Fibroblast of gingiva (primary cell): ENCODE measurements at regions not wholly inside any gene's neighbourhood (a gene's known extent, or its start where the extent isn't known, plus 50 kb on each side); places are given as distances from the start of the nearest gene placed in this dataset.

Source experiments
- DNase-seq: peaks from one replicate; pipeline ENCODE4 v3.0.0-alpha.2; 2011; ENCODE audit warnings: low read depth

DNA sequence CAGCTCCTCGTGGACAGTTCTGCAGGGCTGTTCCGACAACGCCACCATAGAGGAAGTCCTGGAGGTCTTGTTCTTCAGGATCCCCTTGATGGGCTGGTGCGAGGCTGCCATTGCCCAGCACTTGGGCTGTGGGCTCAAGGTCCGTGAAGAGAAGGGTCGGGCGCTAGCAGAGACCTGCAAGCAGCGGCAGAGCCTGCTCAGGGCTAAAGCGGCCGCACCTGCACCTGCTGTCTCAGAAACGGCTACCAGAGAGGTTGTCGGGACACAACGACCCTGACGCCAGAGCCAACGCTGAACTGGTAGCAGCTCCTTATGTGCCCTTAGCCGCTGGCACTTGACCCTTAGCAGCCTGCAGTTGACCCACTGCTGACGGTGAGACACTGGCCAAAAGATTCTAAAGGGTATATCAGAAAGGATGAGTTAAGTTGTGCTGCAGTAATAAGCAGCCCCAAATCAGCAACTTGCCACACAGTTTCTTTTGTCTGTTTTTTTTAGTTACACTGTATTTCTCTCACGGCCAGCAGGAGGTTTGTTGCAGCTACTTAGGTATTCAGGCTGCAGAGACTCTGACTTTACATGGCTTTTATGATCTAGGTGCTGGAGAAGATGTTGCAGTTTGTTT, 55.5 kb upstream of the ST6GAL2 start:
- no peak for DNase-seq

DNA sequence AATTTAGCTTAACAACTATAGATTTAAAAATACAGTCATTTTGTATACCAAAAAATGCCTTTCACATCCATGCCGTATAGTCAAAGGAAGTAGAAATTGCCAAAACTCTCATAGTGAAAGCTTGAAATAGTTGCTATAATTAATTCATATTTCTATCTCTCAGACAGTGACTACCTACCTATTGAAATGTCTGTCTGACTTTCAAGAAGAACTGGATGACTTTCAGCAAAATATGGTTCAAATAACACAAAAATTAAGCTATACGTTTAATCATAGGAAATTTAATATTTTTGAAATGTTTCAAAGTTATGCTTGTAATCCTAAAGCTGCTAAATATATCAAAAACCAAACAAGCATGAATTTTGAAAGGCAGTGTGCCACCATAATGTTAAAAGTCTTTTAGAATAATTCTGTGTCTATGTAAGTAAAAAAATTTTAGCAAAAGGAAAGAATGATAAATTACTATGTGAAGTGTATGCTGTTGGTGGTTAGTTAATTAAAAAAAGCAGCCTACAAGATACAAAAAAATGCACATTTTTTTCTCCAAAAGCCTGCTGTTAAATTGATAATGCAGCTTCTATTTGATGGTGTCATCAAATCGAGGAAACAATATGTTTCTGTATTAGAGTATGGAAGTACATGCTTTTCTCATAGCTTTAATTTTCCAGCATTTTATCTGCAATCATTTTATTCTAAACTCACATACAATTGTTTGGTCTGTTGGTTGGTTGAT, 57.7 kb upstream of the ST6GAL2 start:
- no peak for DNase-seq

GRCh38 chr2:106944215-106944614, 58.2 kb upstream of the ST6GAL2 start:
- peak; percentile 30 for DNase-seq

GRCh38 chr2:106948540-106948939, 62.6 kb upstream of the ST6GAL2 start:
- DNase-seq, result no peak

DNA sequence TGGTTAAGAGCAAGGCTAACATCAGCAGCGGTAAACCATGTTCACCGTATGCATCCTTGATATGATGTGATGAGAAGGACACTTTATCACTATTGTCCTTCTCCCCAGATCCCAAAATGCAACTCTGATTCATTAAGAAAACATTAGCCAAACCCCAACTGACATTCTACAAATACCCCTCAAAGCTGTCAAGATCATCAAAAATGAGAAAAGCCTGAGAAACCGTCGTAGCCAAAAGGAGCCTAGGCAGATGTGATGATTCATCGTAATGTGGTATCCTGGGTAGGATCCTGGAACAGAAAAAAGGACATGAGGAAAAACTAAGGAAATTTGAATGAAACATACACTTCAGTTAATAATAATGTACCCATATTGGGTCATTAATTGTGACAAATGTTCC, 67.3 kb upstream of the ST6GAL2 start:
- no peak for DNase-seq

DNA sequence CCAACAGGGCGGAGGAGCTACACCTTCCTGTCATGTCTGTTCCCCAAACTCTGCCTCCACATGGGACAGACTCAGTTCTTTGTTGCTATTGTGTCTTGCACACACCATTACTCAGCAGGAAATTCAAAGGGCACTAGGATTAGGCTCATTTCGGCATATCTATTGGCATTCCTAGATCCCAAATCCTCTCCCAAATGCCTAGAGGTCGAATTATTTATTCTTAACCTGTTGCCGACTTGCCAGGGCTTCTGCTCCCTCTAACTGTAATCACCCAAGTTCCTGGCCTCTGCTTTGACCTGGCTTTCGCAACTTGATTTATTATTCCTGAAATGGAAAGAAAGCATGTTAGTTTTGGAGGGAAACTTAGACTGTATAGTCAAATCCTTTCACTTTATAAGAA, 67.8 kb upstream of the ST6GAL2 start:
- no peak for DNase-seq

GRCh38 chr2:106954304-106954703, 68.3 kb upstream of the ST6GAL2 start:
- no peak for DNase-seq

- DNase-seq, result no peak
Observed at GRCh38 chr2:106956416-106956815, 70.4 kb upstream of the ST6GAL2 start.

DNA sequence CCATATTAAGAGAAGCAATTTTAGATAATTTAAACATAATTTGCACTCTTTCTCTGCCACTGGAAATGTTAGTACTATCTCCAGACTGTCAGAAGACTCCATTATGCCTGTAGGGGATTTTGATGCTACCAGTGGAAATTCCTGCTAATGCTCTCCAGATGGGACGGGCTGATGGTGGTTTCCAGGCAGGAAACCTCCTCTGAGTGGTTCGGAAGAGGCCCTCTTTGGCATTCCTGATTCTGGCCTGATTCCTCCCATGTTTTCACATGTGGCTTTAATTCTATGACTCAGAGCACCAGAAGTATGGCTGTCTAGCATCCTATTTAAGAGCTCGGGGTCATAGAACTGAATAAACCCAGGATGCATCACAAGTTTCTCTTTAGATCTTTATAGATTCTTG, 70.9 kb upstream of the ST6GAL2 start:
- peak; percentile 94 for DNase-seq

GRCh38 chr2:106959975-106960682, 74.2 kb upstream of the ST6GAL2 start:
- no peak for DNase-seq

GRCh38 chr2:106960683-106961161, 74.8 kb upstream of the ST6GAL2 start:
- no peak for DNase-seq

DNA sequence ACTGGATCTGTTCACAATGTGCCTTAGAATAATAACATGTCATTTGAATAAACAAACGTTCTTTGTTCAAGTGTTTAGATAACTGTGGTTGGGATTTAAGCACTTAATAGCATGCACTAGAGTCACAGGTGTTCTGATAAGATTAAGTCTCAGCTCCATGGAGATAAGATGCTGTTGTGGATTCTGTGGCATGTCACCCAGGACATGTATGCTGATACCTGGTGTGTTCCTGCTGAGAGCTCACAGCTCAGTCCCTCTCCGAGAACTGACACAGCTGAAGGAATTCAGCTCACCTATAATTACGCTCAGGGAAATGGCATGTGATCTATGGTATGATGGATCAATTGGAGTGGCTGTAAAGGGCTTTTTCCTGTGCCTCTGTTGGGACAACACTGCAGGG, 75.4 kb upstream of the ST6GAL2 start:
- no peak for DNase-seq

- DNase-seq, result no peak
Observed at GRCh38 chr2:106963156-106963555, 77.2 kb upstream of the ST6GAL2 start.

- no peak for DNase-seq
Observed at GRCh38 chr2:106963893-106964292, 77.9 kb upstream of the ST6GAL2 start.

- peak; percentile 14 for DNase-seq
Observed at GRCh38 chr2:106965611-106966010, 79.6 kb upstream of the ST6GAL2 start.

- no peak for DNase-seq
Observed at GRCh38 chr2:106969777-106970176, 83.8 kb upstream of the ST6GAL2 start.

DNA sequence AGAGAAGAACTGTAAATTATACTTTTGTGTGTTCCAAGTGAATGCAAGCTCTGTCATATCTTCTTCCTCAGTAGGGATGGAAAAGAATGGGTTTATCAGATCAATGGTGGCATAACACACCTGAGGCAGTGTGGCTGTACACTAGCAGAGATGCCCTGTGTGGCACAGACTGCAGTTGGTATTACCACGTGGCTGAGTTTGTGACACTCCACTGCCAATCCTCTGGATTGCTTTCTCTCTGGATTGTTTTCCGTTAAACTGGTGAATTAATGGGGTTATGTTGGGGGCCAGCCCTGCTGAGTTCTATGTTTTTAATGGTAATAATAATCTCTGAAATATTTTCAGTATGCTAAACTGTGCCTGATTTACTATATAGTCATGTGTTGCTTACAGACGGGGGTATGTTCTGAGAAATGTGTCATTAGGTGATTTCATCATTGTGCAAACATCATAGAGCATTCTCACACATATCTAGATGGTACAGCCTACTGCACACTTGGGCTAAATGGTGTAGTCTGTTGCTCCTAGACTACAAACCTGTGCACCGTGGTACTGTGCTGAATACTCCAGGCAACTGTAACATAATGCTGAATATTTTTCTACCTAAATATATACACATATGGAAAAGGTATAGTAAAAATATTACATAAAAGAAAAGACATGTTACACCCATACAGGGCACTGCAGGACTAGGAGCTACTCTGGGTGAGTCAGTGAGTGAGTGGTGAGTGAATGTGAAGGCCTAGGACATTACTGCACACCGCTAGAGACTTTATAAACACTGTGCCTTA, 84.7 kb upstream of the ST6GAL2 start:
- peak; percentile 39 for DNase-seq

DNA sequence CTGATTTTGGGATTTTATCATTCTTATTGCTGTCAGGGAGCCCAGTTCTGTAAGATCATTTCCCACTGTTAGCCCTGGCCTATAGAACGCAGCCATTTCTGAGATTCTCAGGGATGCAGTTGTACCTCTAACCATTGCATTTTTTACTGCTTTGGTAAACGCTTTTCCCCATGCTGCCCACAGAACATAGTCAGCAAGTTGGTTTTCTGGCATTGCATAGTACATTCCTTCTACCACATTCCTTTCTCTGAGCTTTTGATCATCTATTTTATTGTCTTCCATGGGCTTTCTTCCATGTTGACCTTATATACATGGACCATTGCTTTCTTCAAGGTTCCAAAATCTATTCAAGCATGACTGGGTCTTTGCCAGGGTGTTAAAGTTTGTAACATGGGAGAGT, 86.8 kb upstream of the ST6GAL2 start:
- no peak for DNase-seq

- no peak for DNase-seq
Observed at GRCh38 chr2:106974891-106975290, 88.9 kb upstream of the ST6GAL2 start.

DNA sequence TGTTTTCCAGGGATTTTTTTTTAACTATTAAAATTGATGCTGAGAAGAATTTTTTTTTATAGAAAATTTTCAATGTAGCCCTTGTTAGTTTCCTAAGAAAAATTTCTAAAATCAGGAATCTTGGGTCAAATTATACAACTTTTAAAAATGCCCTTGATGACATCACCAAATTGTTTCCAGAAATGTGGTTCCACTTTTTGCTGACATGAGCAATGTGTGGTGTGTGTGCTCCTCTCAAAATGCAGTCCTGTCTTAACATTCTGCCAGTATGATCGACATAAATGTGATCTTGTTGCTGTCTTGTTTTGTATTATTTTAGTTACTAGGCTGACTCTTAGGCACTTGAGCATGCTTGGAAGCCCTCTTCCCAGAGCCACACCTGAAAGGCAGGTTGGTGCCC, 89.7 kb upstream of the ST6GAL2 start:
- peak; percentile 16 for DNase-seq

GRCh38 chr2:106976548-106976947, 90.6 kb upstream of the ST6GAL2 start:
- no peak for DNase-seq

- no peak for DNase-seq
Observed at GRCh38 chr2:106977717-106978116, 91.8 kb upstream of the ST6GAL2 start.
